ENCODE measurements at regions not wholly inside any gene's neighbourhood (a gene's known extent, or its start where the extent isn't known, plus 50 kb on each side); places are given as distances from the start of the nearest gene placed in this dataset.
"Not testable (repeated sequence)": the region's sequence is repeated elsewhere in the genome, so short reads cannot be mapped to it uniquely, and the experiment has no call there.

- Mint-ChIP-seq H3K9me3 (no peaks in the 10 kb centered on the region), H3K27ac (no peak overlapping the region)
- DNase-seq, result no peak
These were observed 153.3 kb downstream of the AVL9 start for GRCh38 chr7:32648408-32649156.

GRCh38 chr7:32645255-32645654 is 150.0 kb downstream of the AVL9 start:
- not testable (repeated sequence) for DNase-seq; H3K9ac ChIP-seq (ENCODE audit: extremely low read depth, low read length, poor library complexity, severe bottlenecking); H3K27ac ChIP-seq (ENCODE audit: low read depth, low read length); H3K27me3 ChIP-seq (ENCODE audit: control insufficient read depth, insufficient read depth, low read length, poor library complexity, severe bottlenecking); H3K27me3 Mint-ChIP-seq (ENCODE audit: insufficient read depth); H3K9me3 ChIP-seq (ENCODE audit: control insufficient read depth, low read length); H3K4me3 Mint-ChIP-seq; H3K36me3 Mint-ChIP-seq (ENCODE audit: low read depth); H3K36me3 ChIP-seq (ENCODE audit: control insufficient read depth, insufficient read depth, low read length); H3K4me3 ChIP-seq (ENCODE audit: low read length); H3K4me1 Mint-ChIP-seq; H3K9me3 Mint-ChIP-seq; H3K27ac Mint-ChIP-seq; H3K4me1 ChIP-seq (ENCODE audit: control insufficient read depth, insufficient read depth, low read length)
- WGBS, 2 experiments (ENCODE audit: insufficient coverage in 1 of 2, insufficient read length in 1 of 2), result 90% methylated on average over 1 of the region's 2 CpGs; no CpG with 5 or more reads in 1 of the 2 experiments

More at GRCh38 chr7:32648408-32649156, 153.3 kb downstream of the AVL9 start:
- H3K27ac ChIP-seq (ENCODE audit: low read depth, low read length), result no peak overlapping the region
- WGBS, 2 experiments (ENCODE audit: insufficient coverage in 1 of 2, insufficient read length in 1 of 2), result 92 to 100% methylated on average over 3 to 6 of the region's 6 CpGs
- H3K9ac ChIP-seq (ENCODE audit: extremely low read depth, low read length, poor library complexity, severe bottlenecking), result no peak overlapping the region
- no peaks in the 10 kb centered on the region for H3K4me1 ChIP-seq (ENCODE audit: control insufficient read depth, insufficient read depth, low read length)
- Mint-ChIP-seq H3K4me1 (peaks cover 4% of the 10 kb centered on the region), H3K4me3 (no peak overlapping the region), H3K36me3 (ENCODE audit: low read depth) (no peaks in the 10 kb centered on the region), H3K27me3 (ENCODE audit: insufficient read depth) (no peaks in the 10 kb centered on the region)
- no peaks in the 10 kb centered on the region for H3K36me3 ChIP-seq (ENCODE audit: control insufficient read depth, insufficient read depth, low read length)
- TF ChIP-seq CTCF (conservative IDR thresholded peaks at IDR 0.05), result no peak
- no peaks in the 10 kb centered on the region for H3K27me3 ChIP-seq (ENCODE audit: control insufficient read depth, insufficient read depth, low read length, poor library complexity, severe bottlenecking)
- no peaks in the 10 kb centered on the region for H3K9me3 ChIP-seq (ENCODE audit: control insufficient read depth, low read length)
- no peak overlapping the region for H3K4me3 ChIP-seq (ENCODE audit: low read length)

GRCh38 chr7:32643194-32643593 is 147.9 kb downstream of the AVL9 start:
- H3K4me1 ChIP-seq (ENCODE audit: control insufficient read depth, insufficient read depth, low read length), result no peaks in the 10 kb centered on the region
- Mint-ChIP-seq H3K27me3 (ENCODE audit: insufficient read depth) (no peaks in the 10 kb centered on the region), H3K4me3 (no peak overlapping the region), H3K9me3 (no peaks in the 10 kb centered on the region), H3K27ac (no peak overlapping the region), H3K36me3 (ENCODE audit: low read depth) (no peaks in the 10 kb centered on the region), H3K4me1 (no peaks in the 10 kb centered on the region)
- H3K9me3 ChIP-seq (ENCODE audit: control insufficient read depth, low read length), result no peaks in the 10 kb centered on the region
- 93 to 100% methylated on average over 4 to 5 of the region's 5 CpGs for WGBS, 2 experiments (ENCODE audit: insufficient coverage in 1 of 2, insufficient read length in 1 of 2)
- no peak for TF ChIP-seq CTCF (conservative IDR thresholded peaks at IDR 0.05)
- no peaks in the 10 kb centered on the region for H3K36me3 ChIP-seq (ENCODE audit: control insufficient read depth, insufficient read depth, low read length)
- H3K9ac ChIP-seq (ENCODE audit: extremely low read depth, low read length, poor library complexity, severe bottlenecking), result no peak overlapping the region
- H3K27ac ChIP-seq (ENCODE audit: low read depth, low read length), result no peak overlapping the region
- no peaks in the 10 kb centered on the region for H3K27me3 ChIP-seq (ENCODE audit: control insufficient read depth, insufficient read depth, low read length, poor library complexity, severe bottlenecking)
- H3K4me3 ChIP-seq (ENCODE audit: low read length), result no peak overlapping the region
- DNase-seq, result no peak
